Gastroesophageal sphincter (tissue), 4 donors: ENCODE measurements at regions not wholly inside any gene's neighbourhood (a gene's known extent, or its start where the extent isn't known, plus 50 kb on each side); places are given as distances from the start of the nearest gene placed in this dataset.

ENCODE experiments used
- ATAC-seq: fragments of 150-250 bp; one replicate; pipeline ENCODE4 v1.9.1; 2016; ENCODE audit warnings: mild to moderate bottlenecking, moderate library complexity
- H3K27ac ChIP-seq, 4 donors: fragments of 200-600 bp; sonication (generic) in 3 of 4; 1 replicate in 3 of 4; 2 replicates in 1 of 4; pipeline ENCODE4 v1.5.1; 2016 to 2019
- H3K27me3 ChIP-seq: fragments of 200-600 bp; sonication (generic); one replicate; pipeline ENCODE4 v1.5.1; 2019
- H3K36me3 ChIP-seq, 2 donors: fragments of 200-600 bp; sonication (generic); one replicate each; pipeline ENCODE4 v1.5.1; 2019; ENCODE audit warnings: control low read depth in 1 of 2
- H3K4me1 ChIP-seq, 3 donors: fragments of 200-600 bp; sonication (generic); 1 replicate in 2 of 3; 2 replicates in 1 of 3; pipeline ENCODE4 v1.5.1; 2016 to 2019; ENCODE audit warnings: control low read depth in 2 of 3
- H3K4me3 ChIP-seq, 2 donors: fragments of 200-600 bp; sonication (generic); one replicate each; pipeline ENCODE4 v1.5.1; 2019; ENCODE audit warnings: mild to moderate bottlenecking in 1 of 2, moderate library complexity in 1 of 2
- H3K9me3 ChIP-seq, 3 donors: fragments of 200-600 bp; sonication (generic); one replicate each; pipeline ENCODE4 v1.5.1; 2017 to 2019; ENCODE audit warnings: control low read depth in 2 of 3
- CTCF ChIP-seq, 4 experiments: fragments of 200-600 bp in 2 of 4; fragments of 450-650 bp in 2 of 4; sonication (generic) in 1 of 4; IDR thresholded peaks; one replicate each; pipeline ENCODE4 v1.5.1; 2017 to 2019; ENCODE audit warnings: antibody characterized with exemption in 4 of 4, mild to moderate bottlenecking in 2 of 4, moderate library complexity in 2 of 4
- EP300 ChIP-seq: sonication (generic); formaldehyde crosslinking; IDR thresholded peaks from one replicate; pipeline ENCODE4 v1.6.1; 2017; ENCODE audit warnings: antibody characterized with exemption, mild to moderate bottlenecking
- POLR2A ChIP-seq, 2 donors: fragments of 450-650 bp; IDR thresholded peaks; one replicate each; pipeline ENCODE4 v1.6.1; 2017; ENCODE audit warnings: antibody characterized with exemption in 2 of 2, mild to moderate bottlenecking in 2 of 2, moderate library complexity in 1 of 2
- POLR2AphosphoS5 ChIP-seq: sonication (generic); formaldehyde crosslinking; IDR thresholded peaks from one replicate; pipeline ENCODE4 v1.6.1; 2017; ENCODE audit warnings: antibody characterized with exemption
- WGBS, 2 donors: methylation state at CpG; one replicate each; pipeline ENCODE4 v1.1.5; 2018; ENCODE audit warnings: low coverage in 1 of 2; 5-methylcytosine and 5-hydroxymethylcytosine counted together

- Histone ChIP-seq H3K9me3 (no peaks in the 10 kb centered on the region), H3K4me1 (peaks cover 0 to 6% (median 0%) of the 10 kb centered on the region in 3 donors), H3K36me3 (no peaks in the 10 kb centered on the region), H3K27ac (no peak overlapping the region), H3K27me3 (no peaks in the 10 kb centered on the region), H3K4me3 (no peak overlapping the region)
- ATAC-seq: no peak
- TF ChIP-seq CTCF (IDR thresholded peaks at IDR 0.05) (no peak), EP300 (no peak), POLR2AphosphoS5 (no peak), POLR2A (IDR thresholded peaks at IDR 0.05) (no peak)
- WGBS, 2 donors: 82 to 100% methylated on average over 1 of the region's 1 CpG
Measured at GRCh38 chr10:61151059-61151458, 207.1 kb upstream of the RHOBTB1 start.

DNA sequence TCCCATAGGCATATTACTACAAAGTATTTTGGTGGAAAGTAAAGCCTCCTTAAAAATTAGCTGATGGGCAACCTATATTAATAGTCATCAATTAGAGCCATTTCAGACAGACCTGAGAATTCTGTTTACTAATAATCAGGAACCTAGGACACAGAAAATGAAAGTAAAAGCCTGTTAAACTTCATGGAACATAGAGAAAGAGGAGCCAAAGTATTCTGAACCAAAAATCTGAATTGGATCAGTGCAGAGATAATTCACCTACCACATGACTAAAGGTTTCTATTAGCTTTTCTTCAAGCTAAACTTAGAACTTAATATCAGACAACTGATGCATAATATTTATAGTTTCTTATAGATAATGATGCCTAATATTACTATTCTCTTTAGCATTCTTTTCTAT lies 204.5 kb upstream of the RHOBTB1 start:
- no peak for ATAC-seq
- Histone ChIP-seq H3K9me3 (no peaks in the 10 kb centered on the region), H3K27ac (no peak overlapping the region), H3K4me1 (peaks cover 0 to 1% (median 0%) of the 10 kb centered on the region in 3 donors), H3K36me3 (no peaks in the 10 kb centered on the region), H3K27me3 (no peaks in the 10 kb centered on the region), H3K4me3 (no peak overlapping the region)
- TF ChIP-seq POLR2A (IDR thresholded peaks at IDR 0.05): no peak
- no peak for TF ChIP-seq CTCF (IDR thresholded peaks at IDR 0.05)
- no peak for TF ChIP-seq POLR2AphosphoS5
- TF ChIP-seq EP300: no peak

- WGBS, 2 donors: 90 to 95% methylated on average over 1 of the region's 1 CpG
- H3K36me3 ChIP-seq: no peaks in the 10 kb centered on the region
- TF ChIP-seq EP300 (no peak), POLR2A (IDR thresholded peaks at IDR 0.05) (no peak)
- no peak overlapping the region for H3K27ac ChIP-seq
- no peaks in the 10 kb centered on the region for H3K9me3 ChIP-seq
- H3K4me3 ChIP-seq: no peak overlapping the region
- H3K4me1 ChIP-seq: peaks cover 0 to 27% (median 3%) of the 10 kb centered on the region in 3 donors
- ATAC-seq: no peak
- H3K27me3 ChIP-seq: no peaks in the 10 kb centered on the region
Measured at GRCh38 chr10:61142987-61143386, 199.0 kb upstream of the RHOBTB1 start.

- Histone ChIP-seq H3K27ac (no peak overlapping the region), H3K36me3 (no peaks in the 10 kb centered on the region), H3K27me3 (no peaks in the 10 kb centered on the region), H3K4me1 (peaks cover 0 to 29% (median 3%) of the 10 kb centered on the region in 3 donors), H3K9me3 (no peaks in the 10 kb centered on the region), H3K4me3 (no peak overlapping the region)
- peak; percentile 50 for ATAC-seq
- TF ChIP-seq CTCF (IDR thresholded peaks at IDR 0.05) (peak; percentile 53 to 85 (median 69)), POLR2A (IDR thresholded peaks at IDR 0.05) (no peak)
- WGBS, 2 donors: 21 to 25% methylated on average over 7 of the region's 7 CpGs
Measured at GRCh38 chr10:61140765-61141392, 196.9 kb upstream of the RHOBTB1 start.

DNA sequence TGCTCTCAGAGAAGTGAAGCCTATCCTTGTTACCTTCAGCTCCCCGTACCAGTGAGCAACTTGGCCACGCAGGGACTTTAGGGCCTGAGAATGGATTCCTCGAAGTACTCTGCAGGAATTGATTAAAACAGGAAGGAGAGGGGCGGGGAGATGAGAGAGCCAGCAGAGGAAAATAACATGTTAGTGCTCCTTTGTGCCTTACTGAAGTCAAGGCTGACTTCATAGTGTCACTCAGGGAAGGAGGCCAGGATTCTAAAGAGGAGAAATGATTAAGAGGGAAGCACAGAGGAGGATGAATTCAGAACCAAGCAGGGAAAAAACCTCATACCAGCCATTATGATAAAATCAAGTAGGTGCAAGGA lies 195.6 kb upstream of the RHOBTB1 start:
- no peak overlapping the region for H3K4me3 ChIP-seq
- no peak overlapping the region for H3K27ac ChIP-seq
- no peak for TF ChIP-seq CTCF (IDR thresholded peaks at IDR 0.05)
- no peak for TF ChIP-seq POLR2A (IDR thresholded peaks at IDR 0.05)
- no peak for TF ChIP-seq POLR2AphosphoS5
- no peak for TF ChIP-seq EP300
- 31 to 50% methylated on average over 1 to 2 of the region's 4 CpGs for WGBS, 2 donors
- H3K27me3 ChIP-seq: no peaks in the 10 kb centered on the region
- H3K36me3 ChIP-seq: no peaks in the 10 kb centered on the region
- H3K9me3 ChIP-seq: no peaks in the 10 kb centered on the region
- no peak for ATAC-seq
- peaks cover 0 to 29% (median 3%) of the 10 kb centered on the region in 3 donors for H3K4me1 ChIP-seq
